ENCODE measurements at regions not wholly inside any gene's neighbourhood (a gene's known extent, or its start where the extent isn't known, plus 50 kb on each side); places are given as distances from the start of the nearest gene placed in this dataset.

DNA sequence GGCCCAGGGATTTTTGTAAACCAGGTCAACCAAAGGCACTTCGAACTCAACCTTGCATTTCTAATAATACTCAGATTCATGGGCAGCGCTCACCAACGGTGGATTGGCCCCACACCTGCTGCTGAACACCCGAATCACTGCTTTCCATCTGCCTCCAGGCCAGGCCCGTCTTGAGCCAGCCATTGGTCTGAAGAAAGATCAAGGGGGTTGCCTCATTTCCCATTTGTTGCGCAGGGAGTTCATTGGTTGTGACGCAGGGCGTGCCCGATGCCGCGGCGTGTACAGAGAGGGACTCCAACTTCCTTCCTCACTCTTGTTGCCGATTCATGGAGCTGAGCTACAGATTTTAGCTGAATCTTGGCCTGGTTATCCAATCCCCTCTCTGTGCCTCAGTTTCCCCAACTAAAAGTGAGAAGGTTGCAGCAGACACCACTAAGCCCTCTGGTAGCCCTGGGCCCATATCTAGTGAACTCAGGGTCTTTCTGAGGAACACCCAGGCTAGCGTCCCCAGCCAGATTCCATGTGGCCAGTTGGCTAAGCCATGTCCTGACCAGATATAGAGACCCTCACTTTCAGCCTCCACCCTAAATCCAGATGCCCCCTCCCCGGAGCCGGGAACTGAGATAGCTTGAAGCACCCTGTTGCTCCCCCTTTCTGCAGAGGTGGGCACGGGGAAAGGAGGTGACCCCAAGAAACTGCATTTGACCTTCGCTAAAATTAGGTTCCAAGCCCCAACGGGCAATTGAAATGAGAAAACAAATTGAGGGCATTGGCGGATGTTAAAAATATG is 60.9 kb upstream of the HPCAL1 start:
- H3K4me1 ChIP-seq: no peaks in the 10 kb centered on the region
- H3K36me3 ChIP-seq: no peaks in the 10 kb centered on the region
- no peak overlapping the region for H3K4me3 ChIP-seq
- H3K27me3 ChIP-seq: peaks cover 4% of the 10 kb centered on the region
- H3K27ac ChIP-seq: no peak overlapping the region
- TF ChIP-seq CTCF (IDR thresholded peaks at IDR 0.05) (no peak), POLR2A (IDR thresholded peaks at IDR 0.05) (no peak), EP300 (IDR thresholded peaks at IDR 0.05) (no peak), POLR2AphosphoS5 (IDR thresholded peaks at IDR 0.05) (no peak)
- no peak for ATAC-seq
- 50 to 91% methylated on average over 2 to 8 of the region's 20 CpGs for WGBS, 2 donors (ENCODE audit: low coverage in 1 of 2)
- no peaks in the 10 kb centered on the region for H3K9me3 ChIP-seq

GRCh38 chr2:10242451-10242850 is 60.3 kb upstream of the HPCAL1 start:
- H3K27me3 ChIP-seq: peaks cover 4% of the 10 kb centered on the region
- H3K9me3 ChIP-seq: no peaks in the 10 kb centered on the region
- no peak for TF ChIP-seq CTCF (IDR thresholded peaks at IDR 0.05)
- no peak for TF ChIP-seq POLR2A (IDR thresholded peaks at IDR 0.05)
- no peak for TF ChIP-seq EP300 (IDR thresholded peaks at IDR 0.05)
- no peak for TF ChIP-seq POLR2AphosphoS5 (IDR thresholded peaks at IDR 0.05)
- H3K27ac ChIP-seq: no peak overlapping the region
- H3K4me1 ChIP-seq: no peaks in the 10 kb centered on the region
- no peak for ATAC-seq
- H3K36me3 ChIP-seq: no peaks in the 10 kb centered on the region
- 80 to 84% methylated on average over 1 to 11 of the region's 15 CpGs for WGBS, 2 donors (ENCODE audit: low coverage in 1 of 2)
- no peak overlapping the region for H3K4me3 ChIP-seq

DNA sequence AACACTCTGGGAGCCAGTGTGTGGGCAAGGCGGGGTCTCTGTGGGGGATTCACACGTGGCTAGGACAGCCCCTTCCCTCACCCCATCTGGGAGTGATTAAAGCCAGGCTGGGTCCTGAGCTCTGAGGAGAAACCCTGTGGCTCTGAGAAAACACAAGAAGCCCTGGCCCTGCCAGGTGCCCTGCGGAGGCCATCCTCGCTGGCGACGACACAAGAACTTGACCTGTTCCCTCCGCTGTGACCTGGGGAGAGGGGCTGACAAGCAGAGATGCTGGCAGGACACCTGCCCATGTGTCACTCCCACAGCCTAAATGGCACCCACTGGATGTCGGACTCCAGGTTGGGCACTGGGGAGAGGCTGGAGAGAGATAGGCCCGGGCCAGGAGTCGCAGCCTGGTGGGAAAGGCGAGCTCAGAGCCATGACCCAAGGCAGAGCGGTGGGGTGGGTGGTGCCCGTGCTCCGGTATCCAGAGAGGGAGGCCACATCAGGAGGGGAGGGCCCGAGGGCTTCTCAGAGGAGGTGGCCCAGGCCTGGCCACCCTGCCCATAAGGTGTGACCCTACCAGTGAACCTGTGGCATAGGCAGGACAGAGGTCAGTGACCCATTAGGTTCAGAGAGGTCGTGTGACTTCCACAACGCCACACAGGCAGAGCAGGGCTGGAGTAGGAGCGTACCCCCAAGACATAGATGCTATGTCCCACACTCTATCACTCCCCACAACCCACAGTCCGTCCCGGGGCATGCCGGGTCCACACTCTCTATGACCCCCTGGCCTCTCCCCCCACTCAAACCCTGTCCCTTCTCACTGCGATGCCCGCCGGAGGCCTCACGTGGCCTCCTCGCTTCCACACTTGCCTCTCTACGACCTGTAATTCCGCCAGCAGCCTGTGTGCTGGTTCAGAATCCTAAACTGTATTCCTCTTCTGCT is 59.4 kb upstream of the HPCAL1 start:
- TF ChIP-seq POLR2AphosphoS5 (IDR thresholded peaks at IDR 0.05) (no peak), EP300 (IDR thresholded peaks at IDR 0.05) (no peak), CTCF (IDR thresholded peaks at IDR 0.05) (no peak), POLR2A (IDR thresholded peaks at IDR 0.05) (no peak)
- WGBS, 2 donors (ENCODE audit: low coverage in 1 of 2): 83 to 87% methylated on average over 15 of the region's 28 CpGs
- peaks cover 4% of the 10 kb centered on the region for H3K27me3 ChIP-seq
- no peak overlapping the region for H3K4me3 ChIP-seq
- H3K36me3 ChIP-seq: no peaks in the 10 kb centered on the region
- no peaks in the 10 kb centered on the region for H3K4me1 ChIP-seq
- ATAC-seq: no peak
- H3K9me3 ChIP-seq: no peaks in the 10 kb centered on the region
- no peak overlapping the region for H3K27ac ChIP-seq

DNA sequence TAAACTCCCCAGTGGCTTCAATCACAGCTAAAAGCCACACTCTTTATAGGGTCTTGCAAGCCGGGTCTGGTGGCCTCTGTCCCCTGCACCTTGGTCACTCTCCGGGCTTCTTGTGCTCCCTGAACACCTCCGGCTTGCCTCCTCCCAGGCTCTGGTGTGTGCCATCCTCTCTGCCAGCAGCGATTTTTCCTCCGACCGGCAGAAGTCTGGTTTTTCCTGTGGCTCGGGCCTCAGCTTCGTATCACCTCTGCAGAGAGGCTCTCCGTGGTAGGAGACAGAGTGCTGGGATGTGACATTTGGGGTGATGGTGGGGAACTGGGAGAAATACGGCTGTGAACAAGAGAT is 58.8 kb upstream of the HPCAL1 start:
- no peaks in the 10 kb centered on the region for H3K4me1 ChIP-seq
- WGBS, 2 donors (ENCODE audit: low coverage in 1 of 2): 33% methylated on average over 2 of the region's 10 CpGs; no CpG with 5 or more reads in 1 of the 2 donors
- no peak for TF ChIP-seq POLR2AphosphoS5 (IDR thresholded peaks at IDR 0.05)
- TF ChIP-seq POLR2A (IDR thresholded peaks at IDR 0.05): no peak
- no peak for TF ChIP-seq EP300 (IDR thresholded peaks at IDR 0.05)
- TF ChIP-seq CTCF (IDR thresholded peaks at IDR 0.05): no peak
- no peaks in the 10 kb centered on the region for H3K9me3 ChIP-seq
- no peaks in the 10 kb centered on the region for H3K36me3 ChIP-seq
- no peak for ATAC-seq
- no peak overlapping the region for H3K27ac ChIP-seq
- peaks cover 2% of the 10 kb centered on the region for H3K27me3 ChIP-seq
- H3K4me3 ChIP-seq: no peak overlapping the region
